DMS153 (cell line): ENCODE measurements at regions not wholly inside any gene's neighbourhood (a gene's known extent, or its start where the extent isn't known, plus 50 kb on each side); places are given as distances from the start of the nearest gene placed in this dataset.
"Not testable (repeated sequence)": the region's sequence is repeated elsewhere in the genome, so short reads cannot be mapped to it uniquely, and the experiment has no call there.

Experiments used
- DNase-seq: peaks from one replicate; lab custom pipeline; 2025; lab: John Stamatoyannopoulos, UW

- DNase-seq = no peak
Measured at GRCh38 chr10:101280511-101280910, 51.2 kb upstream of the LBX1 start.

GRCh38 chr10:101280921-101281320 is 51.7 kb upstream of the LBX1 start:
- DNase-seq = not testable (repeated sequence)

GRCh38 chr10:101282947-101283346 is 53.7 kb upstream of the LBX1 start:
- no peak for DNase-seq

GRCh38 chr10:101283762-101284100 is 54.5 kb upstream of the LBX1 start:
- no peak for DNase-seq

- no peak for DNase-seq
Measured at GRCh38 chr10:101284101-101284743, 55.0 kb upstream of the LBX1 start.

GRCh38 chr10:101284744-101285463 is 55.6 kb upstream of the LBX1 start:
- DNase-seq = no peak

- peak; percentile 75 for DNase-seq
Measured at GRCh38 chr10:101285519-101286070, 56.3 kb upstream of the LBX1 start.

GRCh38 chr10:101286248-101287046 is 57.2 kb upstream of the LBX1 start:
- DNase-seq = no peak

GRCh38 chr10:101287183-101287996 is 58.1 kb upstream of the LBX1 start:
- DNase-seq = no peak

GRCh38 chr10:101287997-101288635 is 58.9 kb upstream of the LBX1 start:
- DNase-seq = no peak

- no peak for DNase-seq
Measured at GRCh38 chr10:101289541-101289940, 60.3 kb upstream of the LBX1 start.

GRCh38 chr10:101290431-101290830 is 61.2 kb upstream of the LBX1 start:
- no peak for DNase-seq

GRCh38 chr10:101290881-101291280 is 61.6 kb upstream of the LBX1 start:
- DNase-seq = no peak

GRCh38 chr10:101291331-101292193 is 62.3 kb upstream of the LBX1 start:
- DNase-seq = peak; percentile 13

- DNase-seq = no peak
Measured at GRCh38 chr10:101292194-101293006, 61.6 kb upstream of the BTRC start.

GRCh38 chr10:101293007-101293723 is 60.8 kb upstream of the BTRC start:
- no peak for DNase-seq

GRCh38 chr10:101294109-101294508 is 59.9 kb upstream of the BTRC start:
- DNase-seq = no peak

- no peak for DNase-seq
Measured at GRCh38 chr10:101295261-101295660, 58.7 kb upstream of the BTRC start.
